ENCODE measurements at regions not wholly inside any gene's neighbourhood (a gene's known extent, or its start where the extent isn't known, plus 50 kb on each side); places are given as distances from the start of the nearest gene placed in this dataset.
A peak's percentile ranks its signal among the peaks of the same experiment; 100 is the strongest.
"Not testable (repeated sequence)": the region's sequence is repeated elsewhere in the genome, so short reads cannot be mapped to it uniquely, and the experiment has no call there.

DNA sequence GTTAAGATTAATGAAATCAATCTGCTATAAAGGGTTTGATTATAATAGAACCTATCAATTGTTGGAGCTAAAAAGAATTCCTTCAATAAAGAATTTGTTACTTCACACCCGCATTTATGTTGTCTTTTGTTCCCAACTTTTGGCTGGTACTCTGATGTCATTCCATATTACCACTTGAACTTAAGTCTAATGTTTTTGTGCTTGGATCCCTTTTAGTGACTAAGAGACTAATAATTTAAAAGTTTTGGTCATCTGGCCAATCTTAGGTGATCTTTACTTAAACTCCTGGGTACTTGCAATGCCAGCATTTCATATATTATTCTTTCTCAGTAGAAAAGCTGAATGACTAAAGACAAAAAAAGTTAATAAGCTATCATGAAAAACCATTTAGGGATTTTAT, 113.0 kb downstream of the TMEM30B start:
- DNase-seq: no peak

GRCh38 chr14:61167642-61168041, 113.5 kb downstream of the TMEM30B start:
- no peak for DNase-seq

- no peak for DNase-seq
Observed at GRCh38 chr14:61160798-61161197, 120.3 kb downstream of the TMEM30B start.

GRCh38 chr14:61154641-61155040, 126.5 kb downstream of the TMEM30B start:
- no peak for DNase-seq

DNA sequence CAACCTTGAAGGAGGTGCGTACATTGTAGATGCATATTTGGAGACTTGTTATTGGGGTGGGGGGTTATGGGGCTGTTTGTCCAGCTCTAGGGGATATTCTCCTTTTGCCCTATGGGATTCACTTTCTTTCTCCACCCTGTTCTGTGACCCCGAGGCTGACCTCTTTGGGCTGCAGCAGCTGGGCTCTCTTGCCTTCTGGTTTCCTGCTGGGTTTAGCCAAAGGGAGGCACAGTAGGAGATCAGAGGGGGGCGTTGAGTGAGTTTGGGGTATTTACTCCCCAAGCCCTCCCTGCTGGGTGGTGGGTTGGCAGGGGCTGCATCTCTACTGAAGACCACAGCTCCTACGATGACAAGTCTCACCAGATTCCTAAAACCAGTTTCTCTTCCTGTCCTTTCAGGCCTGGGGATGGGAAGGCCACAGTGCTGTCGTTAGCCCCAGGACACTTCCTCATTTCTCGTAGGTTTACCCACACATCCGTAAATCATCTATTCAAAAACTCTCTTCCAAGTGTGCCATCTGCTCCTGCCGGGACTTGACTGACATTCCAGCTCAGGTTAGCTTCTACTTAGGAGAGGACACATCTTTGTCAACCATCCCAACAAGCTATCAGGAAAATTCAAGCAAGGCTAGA, 127.1 kb downstream of the TMEM30B start:
- DNase-seq: no peak

GRCh38 chr14:61153431-61153830, 127.7 kb downstream of the TMEM30B start:
- DNase-seq: no peak

- no peak for DNase-seq
Observed at GRCh38 chr14:61152851-61153364, 128.2 kb downstream of the TMEM30B start.

DNA sequence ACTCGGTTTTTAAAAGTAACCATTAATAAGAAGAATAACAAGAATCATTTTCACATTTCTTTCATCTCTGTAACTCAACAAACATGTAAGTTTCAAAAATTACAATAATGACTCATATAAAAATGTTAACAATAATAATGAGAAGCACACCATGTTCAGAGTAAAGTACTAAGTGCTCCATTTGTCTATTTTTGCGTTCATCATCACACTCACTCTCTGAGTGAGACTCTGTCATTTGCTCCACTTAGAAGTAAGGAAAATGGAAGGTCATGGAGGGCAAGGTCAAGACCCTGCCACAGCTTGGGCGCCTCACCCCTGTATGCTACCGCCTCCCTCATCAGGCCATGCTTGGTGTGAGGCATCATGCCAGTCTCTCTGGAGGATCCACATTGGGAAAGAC, 129.9 kb downstream of the TMEM30B start:
- DNase-seq: no peak

GRCh38 chr14:61150851-61151250, 130.3 kb downstream of the TMEM30B start:
- no peak for DNase-seq

DNA sequence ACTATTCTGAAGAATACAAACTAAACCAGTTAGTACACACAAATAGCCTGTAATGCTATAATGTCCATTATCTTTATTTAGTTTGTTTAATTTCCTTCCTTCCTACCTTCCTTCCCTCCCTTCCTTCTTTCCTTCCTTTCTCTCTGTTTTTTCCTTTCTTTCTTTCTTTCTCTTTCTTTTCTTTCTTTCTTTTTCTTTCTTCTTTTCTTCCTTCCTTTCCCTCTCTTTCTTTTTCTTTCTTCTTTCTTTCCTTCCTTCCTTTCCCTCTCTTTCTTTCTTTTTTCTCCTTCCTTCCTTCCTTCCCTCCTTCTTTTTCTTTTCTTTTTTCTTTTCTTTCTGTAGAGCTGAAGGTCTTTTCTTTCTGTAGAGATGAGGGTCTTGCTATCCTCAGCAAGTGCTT, 131.2 kb downstream of the TMEM30B start:
- DNase-seq: no peak

- no peak for DNase-seq
Observed at GRCh38 chr14:61148742-61149350, 132.3 kb downstream of the TMEM30B start.

DNA sequence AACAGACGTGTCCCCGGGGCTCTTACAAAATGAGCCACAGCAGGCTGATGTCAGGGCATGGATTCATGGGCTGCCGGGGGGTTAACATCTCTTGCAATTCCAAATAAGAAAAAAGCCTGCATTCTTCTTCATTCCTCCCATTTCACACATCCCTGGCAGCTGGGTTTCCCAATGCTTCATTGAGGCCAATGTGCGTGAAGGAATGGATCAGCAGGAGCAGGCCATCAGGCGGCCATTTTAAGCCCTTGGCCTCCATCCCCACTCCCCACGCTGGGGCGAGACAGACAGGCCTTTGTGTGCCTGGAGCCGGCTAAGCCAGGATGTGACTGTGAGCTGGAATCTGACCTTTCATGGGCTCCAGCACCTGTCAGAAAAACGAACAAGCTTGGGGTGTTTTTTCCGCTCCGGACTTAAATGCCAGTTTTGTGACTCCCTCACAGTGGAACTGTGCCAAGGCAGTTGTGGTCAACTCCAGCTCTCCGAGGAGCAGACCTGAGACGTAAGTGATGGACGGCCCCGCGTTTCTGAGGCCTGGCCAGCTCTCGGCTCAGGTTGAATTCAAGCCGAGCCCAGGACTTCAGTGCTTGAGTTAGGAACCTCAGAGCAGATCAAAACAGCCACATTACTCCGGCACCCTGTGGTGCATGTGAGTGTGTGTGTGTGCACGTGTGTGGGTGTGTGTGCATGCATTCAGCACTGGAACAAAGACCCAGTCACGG, 133.1 kb downstream of the TMEM30B start:
- peak in 35 of 51 donors; percentile 3 to 68 (median 35) for DNase-seq

DNA sequence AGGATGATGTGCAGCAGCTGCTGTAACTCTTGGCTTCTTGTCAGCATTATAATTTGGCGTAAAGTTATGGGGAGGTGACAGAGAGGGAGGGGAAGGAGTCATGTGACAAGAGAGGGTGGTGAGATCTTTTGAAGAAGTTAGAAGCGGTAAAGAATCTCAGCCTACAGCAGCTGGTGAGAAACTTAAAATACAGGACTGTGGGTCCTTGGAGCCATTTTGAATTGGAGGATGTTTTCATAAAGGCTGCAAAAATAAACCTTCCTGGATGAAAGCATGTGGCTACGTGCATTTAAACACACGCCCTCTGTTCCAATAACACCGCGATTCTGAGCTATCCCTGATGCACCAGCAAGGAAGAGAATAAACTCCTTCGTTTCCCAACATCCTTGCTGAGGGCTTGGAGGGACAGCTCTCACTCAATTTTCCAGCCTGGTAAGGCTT, 133.7 kb downstream of the TMEM30B start:
- no peak for DNase-seq

DNA sequence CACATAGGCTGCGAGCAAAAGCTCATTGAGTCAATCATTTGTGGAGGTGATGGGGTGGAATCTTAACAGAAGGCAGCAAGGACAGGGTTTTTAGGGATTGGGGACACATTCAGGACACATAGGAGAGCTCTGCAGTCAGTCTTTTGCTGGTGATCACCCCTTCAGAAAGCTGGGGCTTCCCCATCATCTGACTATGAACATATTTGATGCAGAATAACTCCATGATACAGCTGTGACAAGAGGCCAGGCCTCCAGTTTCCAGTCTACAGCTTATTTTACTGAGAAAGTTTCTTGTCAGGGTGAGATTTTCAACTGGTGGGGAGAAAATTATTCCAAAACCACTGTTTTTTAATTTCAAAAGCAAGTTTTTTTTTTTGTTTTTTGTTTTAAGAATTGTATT, 134.2 kb downstream of the TMEM30B start:
- DNase-seq: no peak

DNA sequence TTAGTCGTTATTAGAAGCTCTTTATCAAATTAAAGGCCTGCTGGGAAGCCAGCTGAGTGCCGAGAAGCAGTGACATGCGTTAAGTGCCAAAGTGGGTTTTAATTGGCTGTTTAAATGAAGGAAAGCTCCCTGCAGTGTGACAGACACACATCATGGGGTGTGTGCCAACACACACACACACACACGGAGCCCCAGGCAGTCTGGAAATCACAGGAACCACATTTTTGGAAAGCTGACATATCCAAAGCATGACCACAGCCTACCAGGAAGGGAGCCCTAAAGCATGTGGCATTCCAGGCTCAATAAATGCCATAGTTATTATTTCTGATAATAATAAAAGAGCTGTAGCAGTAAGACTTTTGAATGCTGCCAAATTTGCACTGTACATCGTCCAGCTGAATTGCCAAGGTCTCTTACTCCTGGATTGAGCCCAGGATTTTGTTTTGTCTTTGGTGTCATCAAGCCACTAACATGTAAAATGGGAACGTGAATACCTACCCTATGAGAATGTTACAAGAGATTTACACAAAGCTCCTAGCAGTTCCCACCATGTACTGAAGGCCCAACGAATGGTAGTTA, 135.1 kb downstream of the TMEM30B start:
- no peak for DNase-seq

DNA sequence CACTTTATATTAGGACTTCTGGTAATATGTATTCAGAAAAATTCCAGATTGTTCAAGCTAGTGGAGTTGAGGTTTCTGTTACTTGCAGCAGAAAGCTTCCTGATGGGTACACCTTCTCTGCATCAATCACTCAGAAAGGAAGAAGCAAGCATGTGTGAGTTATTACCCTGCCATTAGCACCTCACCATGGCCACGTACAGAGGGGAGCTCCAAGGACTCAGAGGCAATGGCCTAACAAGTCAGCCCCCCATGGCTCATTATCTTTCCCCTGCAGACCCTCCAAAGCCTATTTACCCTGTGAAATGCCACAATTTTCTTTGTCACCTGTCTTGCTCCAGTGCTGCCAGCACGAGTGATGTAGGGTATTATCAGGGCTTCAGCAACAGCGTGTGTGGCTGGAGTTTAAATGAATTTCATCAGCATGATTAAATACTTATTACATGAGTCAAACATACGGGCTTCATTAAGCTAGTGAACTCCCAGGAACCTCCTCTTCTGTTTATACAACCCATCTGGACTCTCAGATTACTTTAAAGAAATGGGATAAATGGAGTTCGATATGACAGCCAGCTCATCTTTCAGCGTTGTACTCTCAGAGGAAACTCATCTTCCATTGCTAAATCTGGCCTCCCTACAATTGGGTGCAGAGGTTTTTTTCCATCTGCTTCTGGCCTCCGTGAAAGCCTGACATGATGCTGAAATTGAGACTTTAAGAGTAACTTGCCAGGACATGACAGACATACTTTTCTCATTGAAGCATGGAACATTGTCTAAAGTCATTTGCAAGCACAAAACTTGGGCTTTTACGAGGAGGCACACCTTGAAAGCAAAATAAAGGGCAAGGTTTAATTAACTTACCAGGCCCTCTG, 135.9 kb downstream of the TMEM30B start:
- DNase-seq: no peak

DNA sequence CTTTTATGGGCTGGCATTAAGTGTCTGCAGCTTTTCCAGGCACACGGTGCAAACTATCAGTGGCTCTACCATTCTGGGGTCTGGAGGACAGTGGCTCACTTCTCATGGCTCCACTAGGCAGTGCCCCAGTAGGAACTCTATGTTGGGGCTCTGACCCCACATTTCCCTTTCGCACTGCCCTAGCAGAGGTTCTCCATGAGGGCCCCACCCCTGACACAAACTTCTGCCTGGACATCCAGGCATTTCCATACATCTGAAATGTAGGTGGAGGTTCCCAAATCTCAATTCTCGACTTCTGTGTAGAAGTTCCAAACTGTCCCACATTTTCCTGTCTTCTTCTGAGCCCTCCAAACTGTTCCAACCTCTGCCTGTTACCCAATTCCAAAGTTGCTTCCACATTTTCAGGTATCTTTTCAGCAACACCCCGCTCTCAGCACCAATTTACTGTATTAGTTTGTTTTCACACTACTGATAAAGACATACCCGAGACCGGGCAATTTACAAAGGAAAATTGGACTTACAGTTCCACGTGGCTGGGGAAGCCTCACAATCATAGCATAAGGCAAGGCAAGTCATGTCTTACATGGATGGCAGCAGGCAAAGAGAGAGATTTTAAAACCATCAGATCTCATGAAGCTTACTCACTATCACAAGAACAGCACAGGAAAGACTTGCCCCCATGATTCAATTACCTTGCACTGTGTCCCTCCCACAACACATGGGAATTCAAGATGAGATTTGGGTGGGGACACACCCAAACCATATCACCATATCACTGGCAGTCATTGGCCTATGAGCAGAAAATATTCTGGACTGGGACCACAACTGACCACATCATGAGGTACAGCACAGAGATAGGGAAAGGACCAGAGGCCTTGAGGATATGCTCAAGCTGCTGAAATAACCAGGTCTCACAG, 136.8 kb downstream of the TMEM30B start:
- not testable (repeated sequence) for DNase-seq

GRCh38 chr14:61140872-61141271, 140.3 kb downstream of the TMEM30B start:
- no peak for DNase-seq

- DNase-seq: no peak
Observed at GRCh38 chr14:61140271-61140670, 140.9 kb downstream of the TMEM30B start.

DNA sequence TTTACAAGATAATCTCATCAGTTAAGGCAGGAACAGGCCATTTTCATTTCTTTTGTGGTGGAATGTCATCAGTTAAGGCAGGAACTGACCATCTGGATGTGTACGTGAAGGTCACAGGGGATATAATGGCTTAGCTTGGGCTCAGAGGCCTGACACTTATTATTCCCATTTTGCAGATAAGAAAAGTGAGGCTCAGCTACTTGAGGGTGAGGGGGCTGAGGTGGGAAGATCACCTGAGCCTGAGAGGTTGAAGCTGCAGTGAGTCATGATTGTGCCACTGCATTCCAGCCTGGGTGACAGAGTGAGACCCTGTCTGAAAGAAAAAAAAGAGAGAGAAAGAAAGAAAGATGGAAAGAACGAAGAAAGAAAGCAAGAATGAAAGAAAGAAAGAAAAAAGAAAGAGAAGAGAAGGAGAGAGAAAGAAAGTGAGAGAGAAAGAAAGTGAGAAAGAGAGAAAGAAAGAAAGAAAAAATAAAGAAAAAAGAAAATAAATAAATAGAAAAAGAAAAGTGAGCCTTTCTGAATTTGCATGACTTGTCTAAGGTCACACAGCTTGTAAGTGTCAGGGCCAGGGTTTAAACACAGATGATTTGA, 142.0 kb downstream of the TMEM30B start:
- DNase-seq: no peak
